ENCODE measurements at regions not wholly inside any gene's neighbourhood (a gene's known extent, or its start where the extent isn't known, plus 50 kb on each side); places are given as distances from the start of the nearest gene placed in this dataset.

GRCh38 chr6:47938405-47938804 is 156.6 kb downstream of the OPN5 start:
- Histone ChIP-seq H2AFZ (ENCODE audit: insufficient read depth, low read depth, low read length, poor library complexity, severe bottlenecking) (no peak overlapping the region), H3K9ac (ENCODE audit: insufficient read depth, low read length, poor library complexity, severe bottlenecking) (no peak overlapping the region), H3K4me1 (ENCODE audit: control insufficient read depth in 1 of 2, insufficient read depth in 2 of 2, low read length in 2 of 2) (no peaks in the 10 kb centered on the region), H3K4me2 (replicated peaks; ENCODE audit: extremely low read depth, low read length, poor library complexity, severe bottlenecking) (no peak overlapping the region), H3K79me2 (ENCODE audit: insufficient read depth, low read length) (no peaks in the 10 kb centered on the region), H3K36me3 (replicated peaks in 1 of 2; ENCODE audit: control insufficient read depth in 1 of 2, insufficient read depth in 2 of 2, low read length in 2 of 2) (no peaks in the 10 kb centered on the region), H3K9me3 (replicated peaks in 1 of 2; ENCODE audit: control insufficient read depth in 1 of 2, insufficient read depth in 1 of 2, low read length in 2 of 2) (peaks cover 0 to 2% of the 10 kb centered on the region in 2 donors), H4K20me1 (ENCODE audit: insufficient read depth, low read length) (no peaks in the 10 kb centered on the region), H3K4me3 (replicated peaks in 1 of 3; ENCODE audit: low read depth in 2 of 3, low read length in 3 of 3) (no peak overlapping the region), H3K27ac (ENCODE audit: low read depth in 1 of 2, low read length in 2 of 2) (no peak overlapping the region), H3K27me3 (ENCODE audit: control insufficient read depth in 2 of 2, insufficient read depth in 2 of 2, low read length in 2 of 2) (no peaks in the 10 kb centered on the region)
- TF ChIP-seq, protein P1, sequence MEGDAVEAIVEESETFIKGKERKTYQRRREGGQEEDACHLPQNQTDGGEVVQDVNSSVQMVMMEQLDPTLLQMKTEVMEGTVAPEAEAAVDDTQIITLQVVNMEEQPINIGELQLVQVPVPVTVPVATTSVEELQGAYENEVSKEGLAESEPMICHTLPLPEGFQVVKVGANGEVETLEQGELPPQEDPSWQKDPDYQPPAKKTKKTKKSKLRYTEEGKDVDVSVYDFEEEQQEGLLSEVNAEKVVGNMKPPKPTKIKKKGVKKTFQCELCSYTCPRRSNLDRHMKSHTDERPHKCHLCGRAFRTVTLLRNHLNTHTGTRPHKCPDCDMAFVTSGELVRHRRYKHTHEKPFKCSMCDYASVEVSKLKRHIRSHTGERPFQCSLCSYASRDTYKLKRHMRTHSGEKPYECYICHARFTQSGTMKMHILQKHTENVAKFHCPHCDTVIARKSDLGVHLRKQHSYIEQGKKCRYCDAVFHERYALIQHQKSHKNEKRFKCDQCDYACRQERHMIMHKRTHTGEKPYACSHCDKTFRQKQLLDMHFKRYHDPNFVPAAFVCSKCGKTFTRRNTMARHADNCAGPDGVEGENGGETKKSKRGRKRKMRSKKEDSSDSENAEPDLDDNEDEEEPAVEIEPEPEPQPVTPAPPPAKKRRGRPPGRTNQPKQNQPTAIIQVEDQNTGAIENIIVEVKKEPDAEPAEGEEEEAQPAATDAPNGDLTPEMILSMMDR (IDR thresholded peaks at IDR 0.05): no peak
- intact Hi-C loops (cut with micrococcal nuclease): no loop called here
- Mint-ChIP-seq H3K4me3 (no peak overlapping the region), H3K4me1 (no peaks in the 10 kb centered on the region), H3K27ac (no peak overlapping the region), H3K27me3 (ENCODE audit: low read depth in 3 of 3) (peaks cover 0 to 5% (median 2%) of the 10 kb centered on the region in 3 donors), H3K36me3 (no peaks in the 10 kb centered on the region), H3K9me3 (peaks cover 0 to 4% (median 0%) of the 10 kb centered on the region in 7 donors)
- no CpG with 5 or more reads among the region's 2 CpGs for WGBS (ENCODE audit: insufficient coverage)
- DNase-seq: no peak

DNA sequence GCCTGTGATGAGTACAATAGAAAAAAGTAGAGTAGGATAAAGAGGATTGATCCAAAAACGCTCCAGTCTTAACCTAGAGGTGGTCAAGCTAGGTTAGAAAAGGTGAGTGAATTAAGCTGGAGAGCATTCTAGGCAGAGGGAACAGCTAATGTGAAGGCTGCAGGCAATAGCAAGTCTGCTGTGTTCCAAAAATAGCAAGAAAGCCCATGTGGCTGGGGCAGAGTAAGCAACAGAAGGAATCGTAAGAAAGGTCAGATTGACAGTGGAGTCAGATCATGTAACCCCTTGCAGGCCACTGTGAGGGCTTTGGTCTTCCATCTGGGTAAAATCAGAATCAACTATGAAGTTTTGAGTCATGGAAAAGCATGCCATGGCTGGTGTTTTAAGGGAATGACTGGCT is 155.0 kb downstream of the OPN5 start:
- no peaks in the 10 kb centered on the region for H3K4me1 Mint-ChIP-seq
- peaks cover 0 to 5% (median 2%) of the 10 kb centered on the region in 3 donors for H3K27me3 Mint-ChIP-seq (ENCODE audit: low read depth in 3 of 3)
- Histone ChIP-seq H3K9me3 (replicated peaks in 1 of 2; ENCODE audit: control insufficient read depth in 1 of 2, insufficient read depth in 1 of 2, low read length in 2 of 2) (peaks cover 0 to 2% of the 10 kb centered on the region in 2 donors), H3K9ac (ENCODE audit: insufficient read depth, low read length, poor library complexity, severe bottlenecking) (no peak overlapping the region), H3K79me2 (ENCODE audit: insufficient read depth, low read length) (no peaks in the 10 kb centered on the region), H2AFZ (ENCODE audit: insufficient read depth, low read depth, low read length, poor library complexity, severe bottlenecking) (no peak overlapping the region), H3K4me3 (replicated peaks in 1 of 3; ENCODE audit: low read depth in 2 of 3, low read length in 3 of 3) (no peak overlapping the region), H3K4me1 (ENCODE audit: control insufficient read depth in 1 of 2, insufficient read depth in 2 of 2, low read length in 2 of 2) (no peaks in the 10 kb centered on the region), H3K27me3 (ENCODE audit: control insufficient read depth in 2 of 2, insufficient read depth in 2 of 2, low read length in 2 of 2) (no peaks in the 10 kb centered on the region), H3K36me3 (replicated peaks in 1 of 2; ENCODE audit: control insufficient read depth in 1 of 2, insufficient read depth in 2 of 2, low read length in 2 of 2) (no peaks in the 10 kb centered on the region), H3K27ac (ENCODE audit: low read depth in 1 of 2, low read length in 2 of 2) (no peak overlapping the region), H3K4me2 (replicated peaks; ENCODE audit: extremely low read depth, low read length, poor library complexity, severe bottlenecking) (no peak overlapping the region), H4K20me1 (ENCODE audit: insufficient read depth, low read length) (no peaks in the 10 kb centered on the region)
- 80% methylated on average over 2 of the region's 2 CpGs for WGBS (ENCODE audit: insufficient coverage)
- intact Hi-C loops (cut with micrococcal nuclease): no loop called here
- no peak overlapping the region for H3K27ac Mint-ChIP-seq
- TF ChIP-seq, protein P1 (IDR thresholded peaks at IDR 0.05): no peak
- H3K4me3 Mint-ChIP-seq: no peak overlapping the region
- H3K9me3 Mint-ChIP-seq: peaks cover 0 to 4% (median 0%) of the 10 kb centered on the region in 7 donors
- no peak for DNase-seq
- no peaks in the 10 kb centered on the region for H3K36me3 Mint-ChIP-seq

Measured in CD14-positive monocyte (primary cell).